ENCODE measurements at regions not wholly inside any gene's neighbourhood (a gene's known extent, or its start where the extent isn't known, plus 50 kb on each side); places are given as distances from the start of the nearest gene placed in this dataset.

GRCh38 chr12:111270774-111271173 is 98.1 kb downstream of the PHETA1 start:
- Mint-ChIP-seq H3K4me3 (no peak overlapping the region), H3K9me3 (ENCODE audit: insufficient read depth) (no peaks in the 10 kb centered on the region), H3K27me3 (peaks cover 24% of the 10 kb centered on the region), H3K4me1 (no peaks in the 10 kb centered on the region), H3K27ac (no peak overlapping the region)
- Histone ChIP-seq H3K9me3 (ENCODE audit: control extremely low read depth in 1 of 3, control insufficient read depth in 2 of 3, insufficient read depth in 1 of 3, low read length in 2 of 3) (peaks cover 0 to 2% (median 0%) of the 10 kb centered on the region in 3 donors), H3K27me3 (replicated peaks in 1 of 4; ENCODE audit: control extremely low read depth in 1 of 4, control insufficient read depth in 3 of 4, insufficient read depth in 4 of 4, low read length in 3 of 4) (peaks cover 0 to 6% (median 2%) of the 10 kb centered on the region in 4 experiments), H3K4me3 (ENCODE audit: control extremely low read depth in 1 of 5, extremely low read depth in 1 of 5, insufficient read depth in 1 of 5, low read depth in 2 of 5, low read length in 4 of 5) (no peak overlapping the region), H3K79me2 (ENCODE audit: control insufficient read depth, insufficient read depth, low read length) (no peaks in the 10 kb centered on the region), H3K36me3 (replicated peaks in 1 of 2; ENCODE audit: control extremely low read depth in 1 of 2, control insufficient read depth in 1 of 2, extremely low read depth in 1 of 2, insufficient read depth in 2 of 2, low read length in 1 of 2) (no peaks in the 10 kb centered on the region), H3K9ac (ENCODE audit: low read length) (no peak overlapping the region), H4K20me1 (ENCODE audit: control insufficient read depth, insufficient read depth, low read length, poor library complexity, severe bottlenecking) (no peaks in the 10 kb centered on the region), H2AFZ (ENCODE audit: insufficient read depth, low read depth, low read length, poor library complexity, severe bottlenecking) (no peak overlapping the region), H3K4me1 (ENCODE audit: control insufficient read depth in 2 of 2, insufficient read depth in 2 of 2, low read length in 2 of 2) (no peaks in the 10 kb centered on the region), H3K4me2 (replicated peaks; ENCODE audit: low read depth, low read length, poor library complexity, severe bottlenecking) (no peak overlapping the region), H3K27ac (ENCODE audit: low read length in 2 of 2) (no peak overlapping the region)
- WGBS (ENCODE audit: insufficient coverage): 96% methylated on average over 7 of the region's 7 CpGs
- CTCF ChIA-PET: interaction anchor here (1.5 kb wide), 1 partner anchor 9 kb away, joined by 5 read pairs; no protein-coding TSS in a partner anchor
- TF ChIP-seq CTCF (IDR thresholded peaks at IDR 0.05) (no peak), EZH2 (IDR thresholded peaks at IDR 0.05; ENCODE audit: borderline replicate concordance, insufficient read depth, low read depth, low read length, poor library complexity, severe bottlenecking) (no peak)
- POLR2A ChIA-PET: interaction anchor here (0.9 kb wide), 1 partner anchor 374 kb away, joined by 6 read pairs; no protein-coding TSS in a partner anchor
- DNase-seq: no peak
- intact Hi-C loops (cut with micrococcal nuclease): no loop called here
- no peak for ATAC-seq (ENCODE audit: low read depth)

- Histone ChIP-seq H3K36me3 (replicated peaks in 1 of 2; ENCODE audit: control extremely low read depth in 1 of 2, control insufficient read depth in 1 of 2, extremely low read depth in 1 of 2, insufficient read depth in 2 of 2, low read length in 1 of 2) (no peaks in the 10 kb centered on the region), H3K9ac (ENCODE audit: low read length) (no peak overlapping the region), H2AFZ (ENCODE audit: insufficient read depth, low read depth, low read length, poor library complexity, severe bottlenecking) (no peak overlapping the region), H3K79me2 (ENCODE audit: control insufficient read depth, insufficient read depth, low read length) (no peaks in the 10 kb centered on the region), H3K27ac (ENCODE audit: low read length in 2 of 2) (no peak overlapping the region), H3K9me3 (ENCODE audit: control extremely low read depth in 1 of 3, control insufficient read depth in 2 of 3, insufficient read depth in 1 of 3, low read length in 2 of 3) (peaks cover 0 to 2% (median 0%) of the 10 kb centered on the region in 3 donors), H3K27me3 (replicated peaks in 1 of 4; ENCODE audit: control extremely low read depth in 1 of 4, control insufficient read depth in 3 of 4, insufficient read depth in 4 of 4, low read length in 3 of 4) (peaks cover 0 to 6% (median 2%) of the 10 kb centered on the region in 4 experiments), H3K4me1 (ENCODE audit: control insufficient read depth in 2 of 2, insufficient read depth in 2 of 2, low read length in 2 of 2) (no peaks in the 10 kb centered on the region), H4K20me1 (ENCODE audit: control insufficient read depth, insufficient read depth, low read length, poor library complexity, severe bottlenecking) (no peaks in the 10 kb centered on the region), H3K4me3 (ENCODE audit: control extremely low read depth in 1 of 5, extremely low read depth in 1 of 5, insufficient read depth in 1 of 5, low read depth in 2 of 5, low read length in 4 of 5) (no peak overlapping the region), H3K4me2 (replicated peaks; ENCODE audit: low read depth, low read length, poor library complexity, severe bottlenecking) (no peak overlapping the region)
- Mint-ChIP-seq H3K9me3 (ENCODE audit: insufficient read depth) (no peaks in the 10 kb centered on the region), H3K27me3 (peaks cover 24% of the 10 kb centered on the region), H3K27ac (no peak overlapping the region), H3K4me1 (no peaks in the 10 kb centered on the region), H3K4me3 (no peak overlapping the region)
- DNase-seq (no peak), ATAC-seq (ENCODE audit: low read depth) (no peak)
- ChIA-PET CTCF (no interaction called here), POLR2A (interaction anchor here (0.9 kb wide), 1 partner anchor 375 kb away, joined by 6 read pairs; no protein-coding TSS in a partner anchor)
- TF ChIP-seq EZH2 (IDR thresholded peaks at IDR 0.05; ENCODE audit: borderline replicate concordance, insufficient read depth, low read depth, low read length, poor library complexity, severe bottlenecking) (no peak), CTCF (IDR thresholded peaks at IDR 0.05) (no peak)
- intact Hi-C loops (cut with micrococcal nuclease): no loop called here
- WGBS (ENCODE audit: insufficient coverage): 52% methylated on average over 11 of the region's 11 CpGs
These were observed 98.7 kb downstream of the PHETA1 start for GRCh38 chr12:111270239-111270638.
